K562 (cell line): ENCODE measurements at regions not wholly inside any gene's neighbourhood (a gene's known extent, or its start where the extent isn't known, plus 50 kb on each side); places are given as distances from the start of the nearest gene placed in this dataset.

Experiments
- ATAC-seq: fragments of 200-7000 bp; cut with Tn5 transposase; 3 replicates; pipeline ENCODE4 v1.9.1; 2020; ENCODE audit warnings: moderate library complexity
- BruUV-seq: library from RNA; stranded (reverse); fragments of 400-500 nt; replicated peaks from 2 replicates; lab custom pipeline; 2021; lab: Mats Ljungman, UMichigan
- CTCF ChIA-PET: fragments of 300-600 bp; formaldehyde crosslinking; extraction: SDS; loops from one replicate; lab custom pipeline; 2021; ENCODE audit warnings: low intra/inter-chr PET ratio; lab: Yijun Ruan, JAX
- POLR2A ChIA-PET: fragments of 300-600, 350-650 bp; sonication (Branson Sonifier 250); formaldehyde crosslinking; extraction: SDS; loops from one replicate; lab custom pipeline; 2021; ENCODE audit warnings: antibody characterized with exemption, inconsistent platforms; lab: Yijun Ruan, JAX
- DNase-seq, 4 experiments: peaks; one replicate each; pipeline versions ENCODE4 v3.0.0 to v3.0.0-alpha.2; 2011 to 2018; ENCODE audit warnings: low spot score in 3 of 4, mixed read lengths in 3 of 4; ENCODE audit errors: extremely low read depth in 1 of 4
- FAIRE-seq: peaks from 2 replicates; lab custom pipeline; 2011; peaks lifted over from hg19 to GRCh38; lab: Jason Lieb, UNC
- H2AFZ ChIP-seq: 2 replicates; pipeline ENCODE4 v1.6.0; 2011; ENCODE audit warnings: low read depth, low read length, control low read depth, inconsistent platforms
- H3K27ac ChIP-seq: fragments of 200-600 bp; 3 replicates; pipeline ENCODE4 v1.8.0; 2011; ENCODE audit warnings: low read depth, mild to moderate bottlenecking, control low read depth, inconsistent platforms, low read length, moderate library complexity, mixed read lengths; ENCODE audit errors: extremely low read depth
- H3K27me3 ChIP-seq, 2 experiments: fragments of 300-600 bp in 1 of 2; 2 replicates in 1 of 2; 3 replicates in 1 of 2; pipeline versions ENCODE4 v1.6.0 to v1.8.0; 2011; ENCODE audit warnings: inconsistent platforms in 2 of 2, low read length in 2 of 2, mild to moderate bottlenecking in 1 of 2, mixed read lengths in 1 of 2, moderate library complexity in 1 of 2; ENCODE audit not compliant: control insufficient read depth in 2 of 2, insufficient read depth in 2 of 2
- H3K36me3 ChIP-seq: fragments of 300-600 bp; 3 replicates; pipeline ENCODE4 v1.8.0; 2011; ENCODE audit warnings: mild to moderate bottlenecking, low read length, inconsistent platforms; ENCODE audit not compliant: control insufficient read depth, insufficient read depth
- H3K4me1 ChIP-seq, 2 experiments: fragments of 200-600 bp in 1 of 2; replicated peaks in 1 of 2; 2 replicates in 1 of 2; 3 replicates in 1 of 2; pipeline versions ENCODE4 v1.5.1 to v1.8.0; 2011; ENCODE audit warnings: inconsistent platforms in 2 of 2, low read length in 2 of 2, mild to moderate bottlenecking in 1 of 2, mixed read lengths in 1 of 2, moderate library complexity in 1 of 2; ENCODE audit not compliant: control insufficient read depth in 2 of 2, insufficient read depth in 2 of 2
- H3K4me2 ChIP-seq: 2 replicates; pipeline ENCODE4 v1.6.1; 2011; ENCODE audit warnings: low read length, control low read depth, inconsistent platforms, mixed read lengths; ENCODE audit not compliant: insufficient read depth
- H3K4me3 ChIP-seq: fragments of 200-600 bp; sonication (generic), shearing (Covaris generic); 2 replicates; pipeline ENCODE4 v1.5.1; 2016; ENCODE audit warnings: control low read depth, inconsistent platforms
- H3K79me2 ChIP-seq: fragments of 200-600 bp; 3 replicates; pipeline ENCODE4 v1.8.0; 2011; ENCODE audit warnings: low read length, inconsistent platforms; ENCODE audit not compliant: control insufficient read depth, insufficient read depth
- H3K9ac ChIP-seq, 2 experiments: 2 replicates each; pipeline versions ENCODE4 v1.6.0 to v1.6.1; 2011; ENCODE audit warnings: low read depth in 2 of 2, low read length in 2 of 2, control low read depth in 1 of 2, inconsistent platforms in 1 of 2, mild to moderate bottlenecking in 1 of 2, mixed read lengths in 1 of 2; ENCODE audit not compliant: insufficient read depth in 1 of 2
- H3K9me1 ChIP-seq: one replicate; pipeline ENCODE4 v1.6.0; 2011; ENCODE audit warnings: inconsistent platforms, mild to moderate bottlenecking, low read length, moderate library complexity; ENCODE audit not compliant: control insufficient read depth, insufficient read depth
- H3K9me3 ChIP-seq: replicated peaks from 2 replicates; pipeline ENCODE4 v1.5.1; 2011; ENCODE audit warnings: low read depth, low read length, inconsistent platforms; ENCODE audit not compliant: control insufficient read depth, insufficient read depth
- H4K20me1 ChIP-seq: replicated peaks from 2 replicates; pipeline ENCODE4 v1.6.1; 2011; ENCODE audit warnings: low read length, inconsistent platforms, mixed read lengths; ENCODE audit not compliant: control insufficient read depth, insufficient read depth
- FOSL1 ChIP-seq: fragments of 200-800 bp; sonication (Bioruptor generic); conservative IDR thresholded peaks from 2 replicates; pipeline ENCODE4 v1.6.1; 2016; ENCODE audit warnings: missing genetic modification characterization, missing compliant biosample characterization
- FOXK2 ChIP-seq, 2 experiments: fragments of 450-650 bp; IDR thresholded peaks in 1 of 2; conservative IDR thresholded peaks in 1 of 2; 2 replicates each; pipeline ENCODE4 v1.6.1; 2016; ENCODE audit warnings: low read depth in 2 of 2, mild to moderate bottlenecking in 1 of 2
- HEY1 ChIP-seq: fragments of 250-450 bp; sonication (Bioruptor Pico); IDR thresholded peaks from 2 replicates; pipeline ENCODE4 v1.5.0; 2020; ENCODE audit warnings: mild to moderate bottlenecking, moderate library complexity, borderline replicate concordance
- ILF3 ChIP-seq: fragments of 450-650 bp; IDR thresholded peaks from 2 replicates; pipeline ENCODE4 v1.6.1; 2018; ENCODE audit warnings: antibody characterized with exemption, mild to moderate bottlenecking, moderate library complexity, borderline replicate concordance
- RAD21 ChIP-seq, 2 experiments: fragments of 250-450 bp in 1 of 2; fragments of 450-650 bp in 1 of 2; sonication (Bioruptor Pico) in 1 of 2; formaldehyde crosslinking in 1 of 2; IDR thresholded peaks in 1 of 2; conservative IDR thresholded peaks in 1 of 2; 2 replicates each; pipeline versions ENCODE4 v1.4.0 to v1.8.0; 2020 to 2022; ENCODE audit warnings: mild to moderate bottlenecking in 2 of 2, moderate library complexity in 1 of 2
- TEAD2 ChIP-seq: fragments of 450-650 bp; IDR thresholded peaks from 2 replicates; pipeline ENCODE4 v1.6.1; 2016; ENCODE audit warnings: missing genetic modification characterization, control low read depth, missing compliant biosample characterization
- ZFP36 ChIP-seq: fragments of 150-350 bp; IDR thresholded peaks from 2 replicates; pipeline ENCODE4 v1.6.1; 2018; ENCODE audit warnings: low read length, low read depth; ENCODE audit not compliant: partially characterized antibody
- ZNF3 ChIP-seq: fragments of 250-450 bp; sonication (Bioruptor Pico); IDR thresholded peaks from 2 replicates; pipeline ENCODE4 v1.5.0; 2021; ENCODE audit warnings: mild to moderate bottlenecking, moderate library complexity
- ZNF695 ChIP-seq: fragments of 450-650 bp; formaldehyde crosslinking; IDR thresholded peaks from 2 replicates; pipeline ENCODE4 v1.4.0; 2020; ENCODE audit warnings: mild to moderate bottlenecking, moderate library complexity
- ZNF77 ChIP-seq: fragments of 250-450 bp; sonication (Bioruptor Pico); IDR thresholded peaks from 2 replicates; pipeline ENCODE4 v1.5.0; 2020
- WGBS: fragments of 100-300 bp; shearing (Covaris generic); methylation state at CpG from one replicate; pipeline ENCODE4 v1.1.6; 2016; ENCODE audit warnings: low coverage, mixed read lengths; ENCODE audit not compliant: insufficient coverage; ENCODE audit errors: missing lambda C conversion rate; 5-methylcytosine and 5-hydroxymethylcytosine counted together
- in situ Hi-C: fragments of 300-500 bp; cut with MboI; formaldehyde crosslinking; loops from 4 replicates; pipeline ENCODE4 v1.15.0; 2018; ENCODE audit warnings: inconsistent platforms, mixed read lengths
- intact Hi-C: fragments of 100-400 bp; cut with micrococcal nuclease; formaldehyde crosslinking; loops from 2 replicates; pipeline ENCODE4 v1.14.2; 2022
- TF ChIP-seq, protein P1 (sequence below): fragments of 450-650 bp; formaldehyde crosslinking; IDR thresholded peaks from 2 replicates; pipeline ENCODE4 v1.4.0; 2020; ENCODE audit warnings: mild to moderate bottlenecking, moderate library complexity
- TF ChIP-seq, protein P2 (sequence below): fragments of 450-650 bp; IDR thresholded peaks from 2 replicates; pipeline ENCODE4 v1.6.1; 2018; ENCODE audit warnings: mild to moderate bottlenecking, low read depth; ENCODE audit not compliant: partially characterized antibody
- TF ChIP-seq, protein P3 (sequence below): fragments of 250-450 bp; sonication (Bioruptor Pico); IDR thresholded peaks from 2 replicates; pipeline ENCODE4 v1.8.0; 2022; ENCODE audit warnings: inconsistent platforms, mild to moderate bottlenecking, moderate library complexity, borderline replicate concordance

DNA sequence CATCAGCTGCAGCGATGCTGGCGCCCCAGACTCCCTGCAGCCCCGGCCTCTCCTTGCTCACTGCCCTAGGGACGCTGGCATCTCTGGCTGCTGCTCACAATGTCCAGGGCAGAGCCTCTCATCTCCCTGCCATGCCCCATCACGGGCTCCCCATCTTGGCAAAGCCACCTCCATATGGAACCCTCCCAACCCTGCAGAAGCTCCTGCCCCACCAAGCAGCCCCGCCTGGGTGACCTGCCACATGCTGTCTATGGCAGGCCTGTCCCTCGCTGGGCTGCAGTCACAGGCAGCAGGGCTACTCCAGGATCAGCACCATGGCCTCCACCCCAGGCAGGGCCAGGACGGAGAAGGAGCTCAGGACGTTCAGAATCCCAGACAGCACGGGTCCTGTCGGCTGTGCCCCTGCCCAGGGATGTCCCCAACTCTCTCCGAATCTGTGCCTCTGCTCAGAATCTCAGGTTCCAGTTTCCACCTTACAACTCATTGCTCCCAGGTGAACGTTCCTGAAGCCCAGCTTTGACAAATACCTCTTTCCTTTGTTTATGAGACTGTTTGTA is 58.4 kb downstream of the PLXNA1 start (continued):
- TF ChIP-seq HEY1 (CRISPR knock-in tag) (no peak), ZNF3 (CRISPR knock-in tag) (no peak)

DNA sequence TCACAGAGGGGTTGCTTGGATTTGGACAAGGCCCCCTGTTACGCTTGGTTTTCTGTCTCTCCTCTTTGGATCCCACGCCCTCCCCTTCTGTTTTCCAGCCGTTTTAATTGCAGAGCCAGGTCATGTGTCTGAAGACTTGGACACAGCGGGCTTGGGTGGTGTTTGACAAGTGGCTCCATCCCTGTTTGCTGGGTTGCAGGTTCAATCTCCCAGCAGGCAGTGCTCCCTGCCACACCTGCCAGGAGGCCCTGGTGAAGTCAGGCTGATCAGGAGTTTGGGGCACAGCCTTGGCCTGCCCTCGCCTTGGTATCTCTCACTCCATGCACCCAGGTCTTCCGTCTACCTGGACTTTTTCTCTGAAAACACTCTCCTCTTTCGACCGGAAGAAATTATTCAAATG is 59.0 kb downstream of the PLXNA1 start:
- H3K4me3 ChIP-seq: no peak overlapping the region
- no peaks in the 10 kb centered on the region for H3K9me3 ChIP-seq
- ATAC-seq (no peak), DNase-seq (no peak), FAIRE-seq (no peak)
- no peak overlapping the region for H2AFZ ChIP-seq
- peaks cover 0 to 6% of the 10 kb centered on the region in 2 experiments; a peak in 2 of 5 replicates for H3K4me1 ChIP-seq
- H3K27me3 ChIP-seq: peaks cover 2 to 33% of the 10 kb centered on the region in 2 experiments; a peak in 3 of 5 replicates
- 3% methylated on average over 8 of the region's 8 CpGs for WGBS
- no peaks in the 10 kb centered on the region for H3K79me2 ChIP-seq
- H3K9ac ChIP-seq: no peak overlapping the region
- CTCF ChIA-PET: no interaction called here
- no peaks in the 10 kb centered on the region for H3K9me1 ChIP-seq
- H4K20me1 ChIP-seq: no peaks in the 10 kb centered on the region
- no peak overlapping the region for H3K4me2 ChIP-seq
- intact Hi-C loops (no loop called here), in situ Hi-C loops (no loop called here)
- no peaks in the 10 kb centered on the region for H3K36me3 ChIP-seq
- POLR2A ChIA-PET: no interaction called here
- BruUV-seq: no TSS peak
- H3K27ac ChIP-seq: no peak overlapping the region
- TF ChIP-seq ZFP36 (no peak), ZNF77 (CRISPR knock-in tag) (no peak), FOXK2 (conservative IDR thresholded peaks at IDR 0.05 in 1 of 2, IDR thresholded peaks at IDR 0.05 in 1 of 2; ENCODE audit: low read depth in 2 of 2) (no peak), ILF3 (no peak), RAD21 (CRISPR knock-in tag; conservative IDR thresholded peaks at IDR 0.05 in 1 of 2, IDR thresholded peaks at IDR 0.05 in 1 of 2) (no peak), ZNF695 (CRISPR knock-in tag) (no peak), FOSL1 (tag) (no peak), TEAD2 (tag) (no peak)
- TF ChIP-seq, protein P1, sequence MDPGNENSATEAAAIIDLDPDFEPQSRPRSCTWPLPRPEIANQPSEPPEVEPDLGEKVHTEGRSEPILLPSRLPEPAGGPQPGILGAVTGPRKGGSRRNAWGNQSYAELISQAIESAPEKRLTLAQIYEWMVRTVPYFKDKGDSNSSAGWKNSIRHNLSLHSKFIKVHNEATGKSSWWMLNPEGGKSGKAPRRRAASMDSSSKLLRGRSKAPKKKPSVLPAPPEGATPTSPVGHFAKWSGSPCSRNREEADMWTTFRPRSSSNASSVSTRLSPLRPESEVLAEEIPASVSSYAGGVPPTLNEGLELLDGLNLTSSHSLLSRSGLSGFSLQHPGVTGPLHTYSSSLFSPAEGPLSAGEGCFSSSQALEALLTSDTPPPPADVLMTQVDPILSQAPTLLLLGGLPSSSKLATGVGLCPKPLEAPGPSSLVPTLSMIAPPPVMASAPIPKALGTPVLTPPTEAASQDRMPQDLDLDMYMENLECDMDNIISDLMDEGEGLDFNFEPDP (CRISPR knock-in tag): no peak
- TF ChIP-seq, protein P2, sequence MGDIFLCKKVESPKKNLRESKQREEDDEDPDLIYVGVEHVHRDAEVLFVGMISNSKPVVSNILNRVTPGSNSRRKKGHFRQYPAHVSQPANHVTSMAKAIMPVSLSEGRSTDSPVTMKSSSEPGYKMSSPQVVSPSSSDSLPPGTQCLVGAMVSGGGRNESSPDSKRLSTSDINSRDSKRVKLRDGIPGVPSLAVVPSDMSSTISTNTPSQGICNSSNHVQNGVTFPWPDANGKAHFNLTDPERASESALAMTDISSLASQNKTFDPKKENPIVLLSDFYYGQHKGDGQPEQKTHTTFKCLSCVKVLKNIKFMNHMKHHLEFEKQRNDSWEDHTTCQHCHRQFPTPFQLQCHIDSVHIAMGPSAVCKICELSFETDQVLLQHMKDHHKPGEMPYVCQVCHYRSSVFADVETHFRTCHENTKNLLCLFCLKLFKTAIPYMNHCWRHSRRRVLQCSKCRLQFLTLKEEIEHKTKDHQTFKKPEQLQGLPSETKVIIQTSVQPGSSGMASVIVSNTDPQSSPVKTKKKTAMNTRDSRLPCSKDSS: no peak
- TF ChIP-seq, protein P3, sequence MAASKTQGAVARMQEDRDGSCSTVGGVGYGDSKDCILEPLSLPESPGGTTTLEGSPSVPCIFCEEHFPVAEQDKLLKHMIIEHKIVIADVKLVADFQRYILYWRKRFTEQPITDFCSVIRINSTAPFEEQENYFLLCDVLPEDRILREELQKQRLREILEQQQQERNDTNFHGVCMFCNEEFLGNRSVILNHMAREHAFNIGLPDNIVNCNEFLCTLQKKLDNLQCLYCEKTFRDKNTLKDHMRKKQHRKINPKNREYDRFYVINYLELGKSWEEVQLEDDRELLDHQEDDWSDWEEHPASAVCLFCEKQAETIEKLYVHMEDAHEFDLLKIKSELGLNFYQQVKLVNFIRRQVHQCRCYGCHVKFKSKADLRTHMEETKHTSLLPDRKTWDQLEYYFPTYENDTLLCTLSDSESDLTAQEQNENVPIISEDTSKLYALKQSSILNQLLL: no peak
